Mesenchymal stem cell (in vitro differentiated cells and primary cell): ENCODE measurements at regions not wholly inside any gene's neighbourhood (a gene's known extent, or its start where the extent isn't known, plus 50 kb on each side); places are given as distances from the start of the nearest gene placed in this dataset.

Experiments
- DNase-seq: peaks from one replicate; pipeline ENCODE4 v3.0.0-alpha.2; 2013
- H2AFZ ChIP-seq: one replicate; pipeline ENCODE4 v1.6.1; 2013; ENCODE audit warnings: low read depth, mild to moderate bottlenecking, control low read depth, inconsistent platforms, low read length, moderate library complexity
- H2AK5ac ChIP-seq: 2 replicates; pipeline ENCODE4 v1.6.1; 2013; ENCODE audit warnings: low read length, moderate library complexity, mild to moderate bottlenecking, inconsistent platforms; ENCODE audit not compliant: severe bottlenecking
- H2BK120ac ChIP-seq: one replicate; pipeline ENCODE4 v1.6.1; 2013; ENCODE audit warnings: low read depth, mild to moderate bottlenecking, inconsistent platforms, low read length, moderate library complexity
- H2BK12ac ChIP-seq, 2 experiments: one replicate each; pipeline ENCODE4 v1.6.1; 2013; ENCODE audit warnings: inconsistent platforms in 2 of 2, low read length in 2 of 2, mild to moderate bottlenecking in 2 of 2, moderate library complexity in 2 of 2, control low read depth in 1 of 2
- H2BK15ac ChIP-seq: one replicate; pipeline ENCODE4 v1.6.1; 2013; ENCODE audit warnings: mild to moderate bottlenecking, low read depth, inconsistent platforms; ENCODE audit not compliant: poor library complexity, severe bottlenecking
- H2BK5ac ChIP-seq: 2 replicates; pipeline ENCODE4 v1.6.1; 2013; ENCODE audit warnings: low read depth, mild to moderate bottlenecking, low read length, control low read depth, inconsistent platforms; ENCODE audit not compliant: poor library complexity, severe bottlenecking
- H3K14ac ChIP-seq, 2 experiments: one replicate each; pipeline ENCODE4 v1.6.1; 2013; ENCODE audit warnings: inconsistent platforms in 2 of 2, low read length in 2 of 2, control low read depth in 1 of 2, mild to moderate bottlenecking in 1 of 2, moderate library complexity in 1 of 2
- H3K18ac ChIP-seq, 2 experiments: one replicate each; pipeline ENCODE4 v1.6.1; 2013; ENCODE audit warnings: inconsistent platforms in 2 of 2, low read length in 2 of 2, control low read depth in 1 of 2, low read depth in 1 of 2, mild to moderate bottlenecking in 1 of 2
- H3K23ac ChIP-seq, 2 experiments: one replicate each; pipeline ENCODE4 v1.6.1; 2013; ENCODE audit warnings: inconsistent platforms in 2 of 2, low read length in 2 of 2, mild to moderate bottlenecking in 2 of 2, moderate library complexity in 2 of 2, control low read depth in 1 of 2
- H3K27ac ChIP-seq: 2 replicates; pipeline ENCODE4 v1.5.1; 2013; ENCODE audit warnings: mild to moderate bottlenecking, moderate library complexity, low read length, control low read depth, inconsistent platforms; ENCODE audit not compliant: poor library complexity, severe bottlenecking
- H3K27me3 ChIP-seq, 2 experiments: 2 replicates each; pipeline versions ENCODE4 v1.6.1 to v1.7.0; 2013; ENCODE audit warnings: low read length in 2 of 2, mild to moderate bottlenecking in 2 of 2, moderate library complexity in 2 of 2, control low read depth in 1 of 2, inconsistent platforms in 1 of 2; ENCODE audit not compliant: control insufficient read depth in 1 of 2, insufficient read depth in 1 of 2
- H3K36me3 ChIP-seq, 2 experiments: 2 replicates each; pipeline versions ENCODE4 v1.6.1 to v1.7.0; 2013; ENCODE audit warnings: low read length in 2 of 2, control low read depth in 1 of 2, inconsistent platforms in 1 of 2, low read depth in 1 of 2, mild to moderate bottlenecking in 1 of 2; ENCODE audit not compliant: insufficient read depth in 2 of 2, control insufficient read depth in 1 of 2
- H3K4ac ChIP-seq, 2 experiments: one replicate each; pipeline ENCODE4 v1.6.1; 2013; ENCODE audit warnings: inconsistent platforms in 2 of 2, low read length in 2 of 2, mild to moderate bottlenecking in 2 of 2, moderate library complexity in 2 of 2, control low read depth in 1 of 2, low read depth in 1 of 2
- H3K4me1 ChIP-seq: 2 replicates; pipeline ENCODE4 v1.6.1; 2013; ENCODE audit warnings: low read depth, low read length, control low read depth; ENCODE audit not compliant: control insufficient read depth, insufficient read depth
- H3K4me2 ChIP-seq: 2 replicates; pipeline ENCODE4 v1.6.1; 2013; ENCODE audit warnings: low read length, mild to moderate bottlenecking, inconsistent platforms; ENCODE audit not compliant: poor library complexity, severe bottlenecking
- H3K4me3 ChIP-seq, 2 experiments: 2 replicates each; pipeline versions ENCODE4 v1.5.1 to v1.7.0; 2013; ENCODE audit warnings: low read length in 2 of 2, mild to moderate bottlenecking in 2 of 2, control low read depth in 1 of 2, low read depth in 1 of 2; ENCODE audit not compliant: insufficient read depth in 1 of 2
- H3K79me1 ChIP-seq: replicated peaks from 2 replicates; pipeline ENCODE4 v1.6.1; 2013; ENCODE audit warnings: mild to moderate bottlenecking, control low read depth, low read length, inconsistent platforms; ENCODE audit not compliant: poor library complexity, severe bottlenecking
- H3K9ac ChIP-seq: 2 replicates; pipeline ENCODE4 v1.7.0; 2013; ENCODE audit warnings: mild to moderate bottlenecking, low read length, moderate library complexity
- H3K9me3 ChIP-seq: 2 replicates; pipeline ENCODE4 v1.7.0; 2013; ENCODE audit warnings: mild to moderate bottlenecking, low read length; ENCODE audit not compliant: control insufficient read depth
- H4K8ac ChIP-seq: one replicate; pipeline ENCODE4 v1.6.1; 2013; ENCODE audit warnings: inconsistent platforms, mild to moderate bottlenecking, low read length, moderate library complexity
- H4K91ac ChIP-seq: one replicate; pipeline ENCODE4 v1.6.1; 2013; ENCODE audit warnings: mild to moderate bottlenecking, low read length, inconsistent platforms
- WGBS: methylation state at CpG from one replicate; pipeline ENCODE4 v1.1.7; 2013; ENCODE audit warnings: mixed read lengths; 5-methylcytosine and 5-hydroxymethylcytosine counted together

- no peaks in the 10 kb centered on the region for H3K36me3 ChIP-seq
- no peak overlapping the region for H3K9ac ChIP-seq
- H3K14ac ChIP-seq: no peak overlapping the region
- H3K27me3 ChIP-seq: peaks cover 0 to 3% of the 10 kb centered on the region in 2 experiments
- H3K23ac ChIP-seq: no peak overlapping the region
- no peak overlapping the region for H2BK12ac ChIP-seq
- no peak overlapping the region for H3K4me3 ChIP-seq
- no peak overlapping the region for H4K91ac ChIP-seq
- no peak for DNase-seq
- H2AFZ ChIP-seq: no peak overlapping the region
- H3K4me2 ChIP-seq: no peak overlapping the region
- H3K4me1 ChIP-seq: peaks cover 2% of the 10 kb centered on the region
- H2BK5ac ChIP-seq: no peak overlapping the region
- no peak overlapping the region for H3K4ac ChIP-seq
- 100% methylated on average over 1 of the region's 1 CpG for WGBS
- H3K27ac ChIP-seq: no peak overlapping the region
- no peak overlapping the region for H2BK120ac ChIP-seq
- H3K9me3 ChIP-seq: peaks cover 5% of the 10 kb centered on the region
- no peak overlapping the region for H2BK15ac ChIP-seq
- no peak overlapping the region for H3K18ac ChIP-seq
- H3K79me1 ChIP-seq: no peaks in the 10 kb centered on the region
- no peak overlapping the region for H2AK5ac ChIP-seq
- no peak overlapping the region for H4K8ac ChIP-seq
These were observed 493.7 kb downstream of the ZNF608 start for GRCh38 chr5:124252747-124253146.

DNA sequence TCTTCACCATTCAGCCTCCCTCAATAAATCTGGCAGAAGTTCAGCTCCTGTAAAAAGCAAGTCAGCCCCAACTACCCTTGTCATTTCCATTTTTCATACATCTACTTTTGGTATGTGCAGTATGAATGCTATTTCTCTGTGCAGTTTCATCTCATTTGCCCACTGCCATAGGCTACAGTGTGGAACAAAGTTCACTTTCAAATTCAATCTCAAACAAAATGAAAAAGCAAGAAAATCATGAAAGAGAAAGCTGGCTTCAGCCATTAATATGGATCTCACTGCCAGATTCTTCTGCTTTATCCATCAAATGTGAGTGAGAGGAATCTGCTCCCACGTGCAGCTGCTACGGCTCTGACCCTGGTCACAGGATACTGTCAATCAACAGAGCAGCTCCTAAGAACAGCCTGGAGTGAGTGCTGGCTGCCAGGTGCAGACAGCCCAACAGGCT lies 494.2 kb downstream of the ZNF608 start:
- no peak overlapping the region for H2AK5ac ChIP-seq
- WGBS: 22% methylated on average over 2 of the region's 2 CpGs
- no peak overlapping the region for H3K4ac ChIP-seq
- peaks cover 0 to 3% of the 10 kb centered on the region in 2 experiments for H3K27me3 ChIP-seq
- no peak overlapping the region for H2AFZ ChIP-seq
- H3K27ac ChIP-seq: peak overlapping the region; percentile 41
- H3K4me1 ChIP-seq: peaks cover 2% of the 10 kb centered on the region
- H3K9me3 ChIP-seq: peaks cover 10% of the 10 kb centered on the region
- H4K91ac ChIP-seq: no peak overlapping the region
- no peak overlapping the region for H3K4me2 ChIP-seq
- no peak overlapping the region for H3K9ac ChIP-seq
- no peaks in the 10 kb centered on the region for H3K79me1 ChIP-seq
- H3K14ac ChIP-seq: peak overlapping the region in 1 of 2 experiments; percentile 71
- DNase-seq: no peak
- no peak overlapping the region for H3K23ac ChIP-seq
- H4K8ac ChIP-seq: peak overlapping the region; percentile 40
- H3K36me3 ChIP-seq: no peaks in the 10 kb centered on the region
- H2BK120ac ChIP-seq: no peak overlapping the region
- H3K18ac ChIP-seq: no peak overlapping the region
- H2BK12ac ChIP-seq: no peak overlapping the region
- H2BK15ac ChIP-seq: no peak overlapping the region
- peak overlapping the region in 1 of 2 experiments; percentile 34 for H3K4me3 ChIP-seq
- no peak overlapping the region for H2BK5ac ChIP-seq

- Histone ChIP-seq H3K23ac (no peak overlapping the region), H2BK120ac (no peak overlapping the region), H3K9ac (no peak overlapping the region), H3K9me3 (peaks cover 42% of the 10 kb centered on the region), H3K79me1 (no peaks in the 10 kb centered on the region), H2AFZ (no peak overlapping the region), H3K27ac (no peak overlapping the region), H3K27me3 (no peaks in the 10 kb centered on the region), H2AK5ac (no peak overlapping the region), H3K18ac (no peak overlapping the region), H3K4me3 (no peak overlapping the region), H2BK5ac (no peak overlapping the region), H2BK15ac (no peak overlapping the region), H3K4me1 (no peaks in the 10 kb centered on the region), H3K4me2 (no peak overlapping the region), H3K14ac (no peak overlapping the region), H3K36me3 (no peaks in the 10 kb centered on the region), H2BK12ac (no peak overlapping the region), H4K91ac (no peak overlapping the region), H3K4ac (no peak overlapping the region), H4K8ac (no peak overlapping the region)
- no peak for DNase-seq
These were observed 501.2 kb downstream of the ZNF608 start for GRCh38 chr5:124245276-124245675.

GRCh38 chr5:124240732-124241131 lies 505.7 kb downstream of the ZNF608 start:
- Histone ChIP-seq H3K27ac (no peak overlapping the region), H3K9me3 (peaks cover 46% of the 10 kb centered on the region), H3K4ac (no peak overlapping the region), H3K4me2 (no peak overlapping the region), H3K18ac (no peak overlapping the region), H3K14ac (no peak overlapping the region), H2AK5ac (no peak overlapping the region), H3K4me3 (no peak overlapping the region), H2AFZ (no peak overlapping the region), H2BK5ac (no peak overlapping the region), H3K9ac (no peak overlapping the region), H3K27me3 (no peaks in the 10 kb centered on the region), H3K4me1 (no peaks in the 10 kb centered on the region), H3K23ac (no peak overlapping the region), H4K8ac (no peak overlapping the region), H3K36me3 (no peaks in the 10 kb centered on the region), H2BK12ac (no peak overlapping the region), H4K91ac (no peak overlapping the region), H2BK120ac (no peak overlapping the region), H2BK15ac (no peak overlapping the region), H3K79me1 (no peaks in the 10 kb centered on the region)
- WGBS: no CpG with 5 or more reads among the region's 1 CpG
- no peak for DNase-seq
